Cerebellar cortex (tissue), 1 donor: ENCODE measurements at regions not wholly inside any gene's neighbourhood (a gene's known extent, or its start where the extent isn't known, plus 50 kb on each side); places are given as distances from the start of the nearest gene placed in this dataset.

Source experiments
- DNase-seq: peaks from one replicate; pipeline ENCODE4 v3.0.0-alpha.2; 2015; ENCODE audit warnings: low spot score

GRCh38 chr12:85681333-85681732 is 154.9 kb downstream of the RASSF9 start:
- no peak for DNase-seq

- no peak for DNase-seq
Measured at GRCh38 chr12:85683051-85683450, 153.2 kb downstream of the RASSF9 start.

- no peak for DNase-seq
Measured at GRCh38 chr12:85688837-85689236, 147.4 kb downstream of the RASSF9 start.

- no peak for DNase-seq
Measured at GRCh38 chr12:85690146-85690545, 146.1 kb downstream of the RASSF9 start.

- no peak for DNase-seq
Measured at GRCh38 chr12:85693093-85693665, 143.0 kb downstream of the RASSF9 start.

- DNase-seq, result no peak
Measured at GRCh38 chr12:85695097-85695715, 141.0 kb downstream of the RASSF9 start.

GRCh38 chr12:85697003-85697402 is 139.2 kb downstream of the RASSF9 start:
- peak; percentile 60 for DNase-seq

GRCh38 chr12:85698937-85699336 is 137.3 kb downstream of the RASSF9 start:
- DNase-seq, result no peak

- DNase-seq, result no peak
Measured at GRCh38 chr12:85708775-85709174, 127.4 kb downstream of the RASSF9 start.

GRCh38 chr12:85711735-85712390 is 124.3 kb downstream of the RASSF9 start:
- DNase-seq, result no peak

- no peak for DNase-seq
Measured at GRCh38 chr12:85713373-85713772, 122.8 kb downstream of the RASSF9 start.

- no peak for DNase-seq
Measured at GRCh38 chr12:85714425-85714824, 121.8 kb downstream of the RASSF9 start.

GRCh38 chr12:85720308-85721033 is 115.7 kb downstream of the RASSF9 start:
- no peak for DNase-seq

GRCh38 chr12:85725991-85726390 is 110.2 kb downstream of the RASSF9 start:
- peak; percentile 80 for DNase-seq

GRCh38 chr12:85733221-85733840 is 102.9 kb downstream of the RASSF9 start:
- no peak for DNase-seq

GRCh38 chr12:85733984-85734383 is 102.2 kb downstream of the RASSF9 start:
- no peak for DNase-seq

GRCh38 chr12:85740186-85740585 is 96.0 kb downstream of the RASSF9 start:
- peak; percentile 53 for DNase-seq

- no peak for DNase-seq
Measured at GRCh38 chr12:85741046-85741445, 95.2 kb downstream of the RASSF9 start.

- DNase-seq, result peak; percentile 33
Measured at GRCh38 chr12:85747941-85748495, 88.2 kb downstream of the RASSF9 start.
